Renal cortical epithelial cell (primary cell): ENCODE measurements at regions not wholly inside any gene's neighbourhood (a gene's known extent, or its start where the extent isn't known, plus 50 kb on each side); places are given as distances from the start of the nearest gene placed in this dataset.
A peak's percentile ranks its signal among the peaks of the same experiment; 100 is the strongest.

Experiments
- DNase-seq: peaks from one replicate; pipeline ENCODE4 v3.0.0-alpha.2; 2011; ENCODE audit warnings: low read depth

DNA sequence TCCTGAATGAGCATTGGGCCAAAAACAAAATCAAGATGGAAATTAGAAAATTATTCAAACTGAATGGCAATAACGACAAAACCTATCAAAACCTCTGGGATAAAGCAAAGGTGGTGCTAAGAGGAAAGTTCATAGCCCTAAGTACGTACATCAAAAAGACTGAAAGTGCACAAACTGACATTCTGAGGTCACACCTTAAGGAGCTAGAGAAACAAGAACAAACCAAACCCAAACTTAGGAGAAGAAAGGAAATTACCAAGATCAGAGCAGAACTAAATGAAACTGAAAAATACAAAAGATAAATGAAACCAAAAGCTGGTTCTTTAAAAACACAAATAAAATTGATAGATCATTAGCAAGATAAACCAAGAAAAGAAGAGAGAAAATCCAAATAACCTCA is 1543.5 kb upstream of the ACVR2A start:
- no peak for DNase-seq

DNA sequence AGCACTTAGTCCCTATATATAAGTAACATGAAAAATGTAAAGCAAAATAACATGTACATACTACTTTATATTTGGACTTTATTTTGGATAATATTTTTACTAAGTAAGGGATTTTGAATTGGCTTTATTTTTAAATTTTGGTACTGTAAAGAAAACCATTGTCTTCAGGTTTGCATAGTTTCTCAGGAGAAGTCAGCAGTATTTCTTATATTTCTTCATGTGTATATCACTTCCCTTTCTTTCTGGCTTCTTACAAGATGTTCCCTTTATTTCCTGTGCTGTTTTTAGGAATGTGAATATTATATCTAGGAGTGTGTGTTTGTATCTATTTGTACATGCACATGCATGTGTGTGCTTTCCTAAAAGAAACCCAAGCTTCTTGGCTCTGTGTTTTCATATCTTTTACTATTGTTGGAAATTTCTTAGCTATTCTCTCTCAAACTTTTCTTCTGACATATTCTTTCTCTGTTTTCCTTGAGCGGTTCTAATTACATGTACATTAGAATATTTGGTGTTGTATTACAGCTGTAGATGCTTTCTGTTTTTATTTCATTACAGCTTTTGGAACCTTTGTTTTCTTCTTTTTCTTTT is 1549.7 kb upstream of the ACVR2A start:
- no peak for DNase-seq

DNA sequence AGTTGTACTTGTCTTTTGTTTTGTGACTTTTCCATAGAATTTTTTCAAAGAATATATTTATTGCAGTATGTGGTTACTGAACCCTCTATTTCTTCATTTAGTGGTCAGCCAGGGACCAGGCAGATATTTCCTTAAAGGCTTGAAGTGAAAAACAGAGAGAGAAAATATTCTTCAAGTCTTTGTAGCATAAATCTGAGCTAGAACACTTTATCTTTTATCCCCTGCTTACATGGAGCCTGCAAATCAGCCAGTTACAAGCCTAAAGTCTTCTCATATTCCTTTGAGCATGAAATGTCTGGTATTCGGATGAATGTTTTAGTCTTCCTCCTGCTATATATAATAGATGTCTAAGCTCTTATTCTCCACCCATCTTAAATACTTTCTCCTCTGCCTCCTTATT is 1557.5 kb upstream of the ACVR2A start:
- no peak for DNase-seq

DNA sequence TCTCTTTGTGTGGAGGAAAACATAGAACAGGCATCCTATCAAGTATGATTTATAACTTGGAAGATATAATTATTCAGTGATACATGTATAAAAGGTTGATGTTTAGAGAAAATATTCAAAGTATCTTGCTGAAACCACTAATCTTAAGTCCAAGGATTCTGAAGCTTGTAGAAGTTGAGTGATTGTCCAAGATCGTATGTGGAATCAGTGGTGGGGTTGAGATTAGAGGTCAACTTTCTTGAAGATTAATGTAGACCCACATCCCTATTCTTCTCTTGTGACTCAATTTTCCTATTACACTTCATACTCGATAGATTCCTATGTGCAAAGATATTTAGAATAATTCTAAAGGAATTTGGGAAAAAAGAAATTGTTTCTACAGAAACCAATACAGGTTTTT is 1565.9 kb upstream of the ACVR2A start:
- no peak for DNase-seq

DNA sequence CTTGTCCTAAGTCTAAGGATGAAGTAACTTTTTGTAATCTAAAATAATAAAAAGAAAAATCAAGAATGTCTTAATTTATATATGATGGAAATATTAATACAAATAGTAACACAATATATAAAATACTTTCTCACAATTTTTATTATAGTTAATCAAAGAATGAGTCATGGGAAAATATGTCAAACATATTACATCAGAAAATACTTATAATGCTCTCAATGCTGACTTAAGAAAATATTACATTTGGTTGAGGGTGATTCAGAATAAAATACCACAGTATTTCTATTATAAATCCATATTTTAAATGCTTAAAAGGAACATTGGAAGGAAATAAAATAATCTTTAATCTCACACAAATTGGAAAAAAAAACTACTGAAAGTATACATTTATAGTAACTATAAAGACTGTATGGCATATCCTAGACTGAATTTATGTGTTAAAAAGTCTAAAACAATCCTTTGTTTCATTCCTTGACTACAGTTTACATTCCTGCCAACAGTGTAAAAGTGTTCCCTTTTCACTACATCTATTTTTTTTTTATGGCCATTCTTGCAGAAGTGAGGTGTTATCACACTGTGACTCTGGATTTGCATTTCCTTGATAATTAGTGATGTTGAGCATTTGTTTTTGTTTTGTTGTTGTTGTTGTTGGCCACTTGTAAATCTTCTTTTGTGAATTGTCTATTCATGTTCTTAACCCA is 1573.5 kb upstream of the ACVR2A start:
- DNase-seq = no peak

DNA sequence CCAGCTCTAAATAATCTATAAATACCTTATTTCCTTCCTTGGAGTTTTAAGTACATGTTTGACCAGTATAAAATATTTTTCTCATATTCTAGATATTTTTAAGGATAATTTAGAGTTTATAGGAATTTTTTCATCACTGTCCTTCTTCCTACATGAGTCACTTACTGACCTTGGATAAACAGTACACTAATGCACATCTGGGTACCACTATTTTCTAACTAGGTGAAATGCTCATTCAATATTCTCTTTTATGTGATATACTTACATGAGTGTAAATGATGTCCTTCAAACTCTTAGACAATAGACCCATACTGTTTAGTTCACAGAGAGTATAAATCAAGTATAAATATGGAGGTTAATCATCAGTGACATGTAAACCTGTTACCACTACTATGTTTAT is 1574.2 kb upstream of the ACVR2A start:
- DNase-seq = no peak

DNA sequence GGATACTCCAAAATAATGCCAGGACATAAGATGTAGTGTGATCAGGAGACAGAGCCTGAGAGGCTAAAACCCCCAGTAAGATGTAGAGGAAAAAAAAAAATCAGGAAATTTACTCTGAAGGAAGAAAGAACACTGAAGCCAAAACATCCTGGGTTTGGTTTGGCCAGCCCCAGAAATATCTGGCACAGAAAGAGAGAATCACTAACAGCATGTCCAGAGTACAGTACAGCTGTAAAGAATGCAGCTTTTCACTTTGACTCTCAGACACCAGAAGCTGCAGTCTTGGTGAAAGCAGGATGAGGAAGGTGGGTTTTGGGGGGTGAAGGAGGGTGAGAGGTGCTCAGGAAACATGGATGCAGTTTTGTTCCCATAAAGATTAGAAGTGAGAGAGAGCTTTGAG is 1577.7 kb upstream of the ACVR2A start:
- DNase-seq = no peak

DNA sequence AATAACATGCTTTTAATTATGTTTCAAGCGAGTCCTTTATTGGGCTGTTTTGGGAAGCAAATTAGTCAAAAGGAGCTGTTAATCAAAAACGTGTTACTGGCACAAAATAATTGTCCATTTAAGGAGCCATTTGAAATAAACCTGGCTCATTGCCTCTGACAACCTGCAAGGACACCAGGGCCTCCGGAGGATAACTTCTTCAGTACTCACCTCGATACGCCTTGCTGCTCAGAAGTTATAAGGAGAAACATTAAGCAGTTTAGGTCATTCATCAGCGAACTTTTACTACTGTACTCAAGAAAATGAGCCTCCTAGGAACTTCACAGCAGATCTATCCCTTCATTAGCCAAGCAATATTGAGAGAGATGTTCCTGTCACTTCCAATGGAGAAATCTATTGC is 1579.2 kb upstream of the ACVR2A start:
- DNase-seq = peak; percentile 3

DNA sequence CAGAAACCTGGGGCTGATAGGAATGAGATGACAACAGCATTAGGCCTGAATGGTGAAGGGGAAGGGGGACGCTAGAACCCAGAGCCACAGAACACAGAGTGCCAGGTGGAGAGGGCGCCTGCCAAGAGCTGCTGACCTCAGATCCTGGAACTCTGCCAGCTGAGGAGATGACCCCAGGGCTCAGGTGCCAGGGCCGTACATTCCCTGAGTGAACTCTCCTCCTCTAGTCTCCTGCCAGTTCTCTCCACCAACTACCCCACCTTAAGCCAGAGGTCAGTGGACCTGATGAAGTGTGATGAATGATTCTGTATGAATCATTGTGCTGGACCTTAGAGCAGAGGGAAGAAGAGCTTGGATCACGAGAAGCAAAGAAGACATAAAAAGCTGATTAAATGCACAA is 1582.2 kb upstream of the ACVR2A start:
- DNase-seq = peak; percentile 2

DNA sequence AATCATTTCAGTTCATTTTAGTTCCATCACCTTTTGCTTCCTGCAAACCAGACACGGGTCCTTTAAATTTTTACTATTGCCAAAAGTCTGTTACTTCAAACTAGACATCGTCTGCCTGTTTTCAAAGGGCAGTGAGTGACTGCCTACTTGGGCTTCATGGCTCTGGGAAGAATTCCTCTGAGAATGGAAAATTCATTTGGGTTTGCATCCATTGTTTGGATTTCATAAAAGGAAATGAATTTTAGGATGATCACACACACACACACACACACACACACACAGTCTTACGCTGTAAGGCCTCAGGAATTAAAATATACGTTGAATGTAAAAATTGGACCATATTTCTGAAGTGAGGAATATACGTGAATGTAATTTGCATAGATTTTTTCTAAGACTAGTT is 1584.3 kb upstream of the ACVR2A start:
- no peak for DNase-seq

DNA sequence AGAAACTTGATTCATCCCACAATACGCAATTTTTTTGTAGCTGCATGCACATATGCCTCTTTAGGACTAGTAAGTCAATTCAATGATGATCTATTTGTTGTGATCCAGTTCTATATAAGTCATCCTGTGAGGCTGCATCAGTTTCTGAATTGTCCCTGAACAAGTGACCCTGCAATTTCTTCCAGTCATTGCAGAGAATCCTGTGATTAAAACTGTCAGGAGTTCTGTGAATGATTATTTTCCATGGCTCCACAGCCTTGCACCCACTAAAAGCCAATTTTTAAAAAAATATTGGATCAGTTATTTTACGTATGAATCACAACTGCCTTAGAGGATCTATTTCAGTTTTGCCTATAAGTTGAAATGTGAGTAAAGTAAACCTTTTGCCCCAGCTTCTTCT is 1585.0 kb upstream of the ACVR2A start:
- DNase-seq = no peak

DNA sequence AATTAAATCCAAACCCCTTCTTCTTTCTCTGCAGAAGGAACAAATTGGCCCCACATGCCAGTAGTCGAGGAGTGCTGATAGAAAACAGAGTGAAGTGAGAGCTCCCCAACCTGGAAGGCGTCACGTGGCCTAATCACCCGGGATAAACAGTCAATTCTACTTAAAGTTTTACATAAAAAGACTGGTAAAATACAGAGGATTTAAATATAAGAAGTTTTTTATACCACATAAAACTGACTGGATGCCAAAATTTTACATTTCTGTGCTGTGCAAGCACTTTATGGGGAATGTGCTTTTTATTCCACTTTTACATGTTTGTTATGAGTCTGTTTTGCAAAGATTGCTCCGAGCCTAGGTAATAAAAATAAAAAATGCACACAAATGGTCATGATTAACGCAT is 1586.8 kb upstream of the ACVR2A start:
- no peak for DNase-seq

DNA sequence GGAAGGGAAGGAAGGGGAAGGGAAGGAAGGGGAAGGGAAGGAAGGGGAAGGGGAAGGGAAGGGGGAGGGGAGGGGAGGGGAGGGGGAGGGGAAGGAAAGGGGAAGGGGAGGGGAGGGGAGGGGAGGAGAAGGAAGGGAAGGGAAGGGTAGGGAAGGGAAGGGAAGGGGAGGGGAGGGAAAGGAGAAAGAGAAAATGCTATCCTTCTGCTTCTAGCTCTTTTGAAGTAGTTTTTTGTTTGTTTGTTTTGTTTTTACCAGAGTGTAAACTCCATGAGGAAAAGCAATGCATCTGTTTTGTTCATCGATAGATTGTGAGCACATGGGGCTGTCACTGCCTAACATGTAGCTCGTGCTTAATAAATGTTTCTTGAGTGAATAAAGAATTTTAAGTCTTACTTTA is 1592.7 kb upstream of the ACVR2A start:
- no peak for DNase-seq

DNA sequence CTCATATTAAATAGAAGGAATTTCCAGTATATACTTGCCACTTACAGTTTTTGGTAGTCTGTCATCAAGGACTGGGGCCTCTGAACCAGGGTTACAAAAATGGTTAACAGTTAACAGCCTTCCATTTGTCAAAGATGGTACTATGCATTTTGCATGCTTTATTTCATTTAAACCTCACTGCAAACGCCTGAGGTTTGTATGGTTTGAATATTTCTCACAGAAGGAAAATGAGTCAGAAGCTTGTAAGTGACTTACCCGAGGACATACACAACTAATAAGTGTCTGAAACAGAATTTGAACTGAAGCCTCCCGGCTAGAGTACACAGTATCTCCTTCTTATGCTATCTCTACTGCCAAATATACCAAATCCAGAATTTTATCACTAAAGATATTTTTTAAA is 1593.5 kb upstream of the ACVR2A start:
- DNase-seq = no peak

DNA sequence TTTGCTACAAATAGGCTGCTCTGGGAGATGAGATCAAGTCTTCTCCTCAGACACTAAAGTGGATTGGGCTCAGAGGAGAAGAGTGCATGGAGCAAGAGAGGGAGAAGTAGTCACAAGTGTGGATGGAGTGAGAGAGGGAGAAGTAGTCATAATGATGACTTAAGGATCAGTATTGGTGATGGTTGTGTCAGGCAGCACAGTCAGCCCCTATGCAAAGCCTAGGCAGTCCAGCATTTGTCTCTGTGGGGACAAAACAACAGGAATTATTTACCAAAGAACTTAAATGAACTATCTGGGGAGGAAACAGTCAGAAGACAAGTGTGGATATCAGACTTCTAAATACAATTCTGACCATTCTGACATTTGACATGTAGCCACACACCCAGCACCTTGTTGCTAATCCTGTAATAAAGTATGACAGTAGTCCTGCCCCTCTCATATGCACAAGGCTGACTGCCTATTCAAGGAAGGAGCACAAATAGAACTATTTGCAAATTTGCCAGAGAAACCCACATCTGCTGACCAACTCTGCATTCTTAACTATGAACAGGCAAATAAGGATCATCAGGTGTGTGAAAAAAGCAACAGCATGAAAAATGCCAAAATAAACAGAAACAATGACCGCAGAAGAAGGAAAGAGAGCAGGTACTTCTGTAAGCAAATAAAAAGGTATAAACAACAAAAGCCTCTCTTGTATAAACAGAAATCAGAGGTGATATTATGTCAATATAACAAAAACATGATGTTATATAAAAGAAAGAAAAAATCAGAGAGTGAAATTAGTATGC is 1597.9 kb upstream of the ACVR2A start:
- DNase-seq = no peak

DNA sequence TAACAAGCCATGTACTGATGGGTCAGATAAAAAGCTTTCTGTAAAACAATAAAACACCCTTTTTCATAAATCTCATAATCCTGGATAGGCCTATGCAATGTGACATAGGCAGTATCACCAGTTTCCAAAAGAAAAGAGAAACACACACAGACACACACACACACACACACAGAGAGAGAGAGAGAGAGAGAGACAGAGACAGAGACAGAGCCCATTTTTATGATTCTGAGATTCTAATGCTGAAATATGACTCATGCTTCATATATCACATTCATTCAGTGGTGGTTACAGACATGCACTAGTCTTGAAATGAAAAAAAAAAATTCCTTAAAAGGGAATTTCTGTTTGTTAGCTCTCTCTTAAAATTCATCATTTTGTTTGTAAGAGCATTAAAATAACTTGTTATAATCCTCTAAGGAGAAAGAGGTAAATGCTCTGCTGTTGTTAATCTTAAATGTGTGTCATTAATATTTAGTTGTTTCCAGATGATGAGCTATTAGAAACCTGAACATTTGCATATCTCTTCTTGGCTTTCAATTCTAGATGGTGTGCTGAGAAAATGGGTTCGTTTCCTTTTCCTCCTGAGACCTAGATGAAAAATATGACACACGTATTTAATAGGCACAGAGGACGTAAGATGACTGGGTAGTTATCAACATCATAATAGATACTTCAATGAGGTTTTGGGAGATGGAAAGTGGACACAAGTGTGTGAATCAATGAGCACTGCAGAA is 1598.7 kb upstream of the ACVR2A start:
- DNase-seq = no peak

DNA sequence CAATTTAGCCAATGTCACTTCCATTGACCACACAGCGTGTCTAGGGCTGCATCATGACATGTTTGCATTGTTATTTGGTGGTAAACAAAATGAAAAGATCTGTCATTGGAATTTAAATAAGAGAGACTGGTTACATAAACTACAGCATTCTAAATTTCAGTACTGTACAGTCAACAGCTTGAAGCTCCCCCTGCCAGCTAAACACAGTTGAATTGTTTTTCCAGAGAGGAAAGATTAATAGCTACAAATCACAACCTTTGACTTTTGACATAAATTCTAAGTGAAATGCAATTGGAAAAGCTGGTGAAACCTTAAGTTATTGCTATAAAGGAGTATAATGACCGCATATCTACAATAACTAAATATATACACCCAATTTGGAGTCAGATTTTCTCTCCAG is 1600.0 kb upstream of the ACVR2A start:
- DNase-seq = no peak

DNA sequence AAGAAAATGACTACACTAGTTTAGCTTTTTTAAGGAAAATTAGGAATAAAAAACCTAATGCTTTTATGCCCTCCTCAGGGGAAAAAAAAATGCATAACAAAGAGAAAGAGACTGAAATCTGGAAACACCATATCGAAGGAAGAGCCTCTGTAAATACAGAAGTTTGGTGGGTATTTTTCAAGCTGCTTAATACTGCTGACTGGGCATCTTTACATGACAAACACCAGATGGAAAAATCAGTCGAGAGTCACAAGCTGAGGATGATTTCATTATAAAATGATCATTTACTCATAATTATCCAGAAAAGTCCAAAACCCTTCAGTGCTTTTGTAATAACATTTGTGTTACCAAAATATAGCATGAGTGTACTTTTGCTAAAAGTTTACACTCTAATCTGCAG is 1600.7 kb upstream of the ACVR2A start:
- DNase-seq = no peak

DNA sequence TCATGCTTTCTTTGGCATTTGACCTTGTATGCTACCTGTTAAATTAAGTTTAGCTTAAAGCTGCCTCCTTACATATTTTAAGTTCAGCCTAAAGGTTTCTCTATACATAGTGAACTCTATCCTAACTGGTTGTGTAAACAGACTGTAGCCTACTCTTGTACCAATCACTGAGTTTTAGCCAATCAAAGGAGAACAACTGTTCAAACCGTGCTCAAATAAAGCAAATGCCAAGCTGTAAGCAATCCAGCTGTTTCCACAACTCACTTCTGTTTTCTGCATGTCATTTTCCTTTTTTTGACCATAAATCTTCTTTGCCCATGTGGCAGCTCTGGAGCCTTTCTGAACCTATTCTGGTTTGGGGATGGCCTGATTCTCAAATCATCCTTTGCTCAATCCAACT is 1603.8 kb upstream of the ACVR2A start:
- DNase-seq = no peak

DNA sequence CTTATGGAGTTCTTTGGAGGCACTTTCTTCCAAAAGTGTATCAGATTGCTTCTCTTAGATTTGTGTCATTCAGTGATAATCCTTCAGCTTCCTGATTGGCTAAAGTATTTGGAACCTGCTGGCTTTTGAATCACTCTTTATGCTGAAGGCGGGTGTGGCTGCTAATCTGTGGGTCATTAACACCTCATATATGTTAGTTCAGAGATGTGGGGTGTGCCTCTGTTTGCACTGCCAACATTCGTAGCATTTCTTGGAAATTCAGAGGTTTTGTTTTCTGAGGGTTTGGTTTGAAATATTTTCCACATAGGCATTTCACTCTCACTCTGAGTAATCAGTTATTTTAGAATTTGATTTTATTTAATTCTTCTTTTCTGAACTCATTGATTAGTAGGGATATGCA is 1604.4 kb upstream of the ACVR2A start:
- DNase-seq = no peak

DNA sequence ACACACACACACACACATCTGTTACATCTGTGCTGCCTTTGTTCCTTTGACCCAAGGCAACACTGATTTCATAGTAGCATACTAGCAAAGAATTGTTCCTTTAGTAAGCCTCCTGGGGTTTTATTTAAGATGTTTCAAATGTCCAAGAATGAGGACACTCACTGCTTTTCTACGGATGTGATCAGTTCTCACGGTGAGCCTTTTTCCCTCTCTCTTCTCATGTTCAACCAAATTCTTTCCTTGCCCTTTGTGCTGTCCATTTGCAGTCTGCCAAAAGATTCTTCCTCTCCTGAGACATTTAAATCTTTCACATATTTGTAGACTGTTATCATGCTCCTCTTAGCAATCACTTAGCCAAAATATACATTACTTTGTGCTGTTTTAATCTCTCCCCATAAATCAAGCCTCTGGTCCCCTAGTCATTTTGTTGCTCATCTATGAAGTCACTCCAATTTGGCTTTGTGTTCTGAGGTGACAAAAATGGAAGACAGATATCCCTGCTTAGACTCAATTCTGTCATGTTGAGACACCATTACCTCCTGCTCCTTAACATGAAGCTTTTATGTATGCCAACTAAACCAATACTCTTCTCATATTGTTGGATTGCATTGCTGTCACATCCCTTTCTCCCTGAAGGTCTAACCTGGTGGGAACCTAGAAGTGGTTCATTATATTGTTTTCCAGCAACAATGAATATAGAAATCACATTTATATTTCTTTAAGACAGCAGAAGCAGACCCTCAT is 1605.3 kb upstream of the ACVR2A start:
- DNase-seq = no peak
